HK-2 (cell line): ENCODE measurements at regions not wholly inside any gene's neighbourhood (a gene's known extent, or its start where the extent isn't known, plus 50 kb on each side); places are given as distances from the start of the nearest gene placed in this dataset.

ENCODE experiments used
- DNase-seq: peaks from one replicate; pipeline ENCODE4 v3.0.0-alpha.2; 2018; ENCODE audit not compliant: unreplicated experiment

- no peak for DNase-seq
These were observed 210.0 kb downstream of the KLHL4 start for GRCh38 chrX:87727620-87728019.

GRCh38 chrX:87728024-87728423 is 210.4 kb downstream of the KLHL4 start:
- DNase-seq: no peak

GRCh38 chrX:87728459-87728858 is 210.9 kb downstream of the KLHL4 start:
- DNase-seq: no peak

GRCh38 chrX:87732133-87732532 is 214.5 kb downstream of the KLHL4 start:
- no peak for DNase-seq

- DNase-seq: no peak
These were observed 219.0 kb downstream of the KLHL4 start for GRCh38 chrX:87736576-87736975.

- DNase-seq: no peak
These were observed 226.8 kb downstream of the KLHL4 start for GRCh38 chrX:87744391-87744790.

- DNase-seq: no peak
These were observed 237.9 kb downstream of the KLHL4 start for GRCh38 chrX:87755493-87755892.

GRCh38 chrX:87788976-87789375 is 271.4 kb downstream of the KLHL4 start:
- no peak for DNase-seq

- no peak for DNase-seq
These were observed 280.4 kb downstream of the KLHL4 start for GRCh38 chrX:87798039-87798438.

GRCh38 chrX:87805829-87806490 is 288.4 kb downstream of the KLHL4 start:
- no peak for DNase-seq

- no peak for DNase-seq
These were observed 291.1 kb downstream of the KLHL4 start for GRCh38 chrX:87808576-87809243.

GRCh38 chrX:87813566-87813965 is 296.0 kb downstream of the KLHL4 start:
- no peak for DNase-seq

GRCh38 chrX:87846956-87847355 is 329.4 kb downstream of the KLHL4 start:
- DNase-seq: no peak

GRCh38 chrX:87873347-87873941 is 355.8 kb downstream of the KLHL4 start:
- DNase-seq: no peak

GRCh38 chrX:87874043-87874442 is 356.4 kb downstream of the KLHL4 start:
- no peak for DNase-seq

- DNase-seq: no peak
These were observed 361.3 kb downstream of the KLHL4 start for GRCh38 chrX:87878926-87879325.

GRCh38 chrX:87890437-87890836 is 372.8 kb downstream of the KLHL4 start:
- DNase-seq: no peak

GRCh38 chrX:87895421-87895820 is 377.8 kb downstream of the KLHL4 start:
- DNase-seq: no peak

- no peak for DNase-seq
These were observed 378.5 kb downstream of the KLHL4 start for GRCh38 chrX:87896057-87896456.

GRCh38 chrX:87900320-87900908 is 382.8 kb downstream of the KLHL4 start:
- peak; percentile 5 for DNase-seq

GRCh38 chrX:87901060-87901459 is 383.5 kb downstream of the KLHL4 start:
- DNase-seq: no peak

- DNase-seq: no peak
These were observed 397.1 kb downstream of the KLHL4 start for GRCh38 chrX:87914726-87915125.

- no peak for DNase-seq
These were observed 407.0 kb downstream of the KLHL4 start for GRCh38 chrX:87924619-87925018.
